ENCODE measurements at regions not wholly inside any gene's neighbourhood (a gene's known extent, or its start where the extent isn't known, plus 50 kb on each side); places are given as distances from the start of the nearest gene placed in this dataset.

- ATAC-seq (ENCODE audit: low read depth) (no peak), DNase-seq (no peak)
- Mint-ChIP-seq H3K4me1 (no peaks in the 10 kb centered on the region), H3K4me3 (no peak overlapping the region), H3K9me3 (no peaks in the 10 kb centered on the region), H3K36me3 (no peaks in the 10 kb centered on the region), H3K27me3 (peaks cover 3% of the 10 kb centered on the region), H3K27ac (no peak overlapping the region)
- POLR2A ChIA-PET: no interaction called here
Observed at GRCh38 chr21:17931080-17931479, 111.9 kb upstream of the C21orf91 start.

DNA sequence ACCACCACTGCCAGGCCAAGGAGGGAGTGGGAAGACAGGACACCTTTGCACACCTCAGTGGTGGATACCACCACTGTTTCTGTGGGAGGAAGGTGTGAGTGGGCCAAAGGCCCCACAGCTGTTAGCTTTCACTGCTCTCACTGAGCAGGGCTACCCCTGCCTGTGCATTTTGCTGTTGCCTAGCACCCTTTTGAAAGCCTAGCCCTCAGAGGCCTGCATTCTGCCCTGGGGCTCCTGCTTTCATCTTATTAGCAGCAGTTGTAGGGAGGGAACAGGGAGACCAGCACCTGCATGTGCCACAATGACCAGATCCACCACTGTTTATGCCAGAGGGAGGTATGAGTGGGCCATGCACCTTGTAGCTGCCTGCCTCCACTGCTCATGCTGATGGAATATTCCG lies 110.9 kb upstream of the C21orf91 start:
- Mint-ChIP-seq H3K27ac (no peak overlapping the region), H3K9me3 (no peaks in the 10 kb centered on the region), H3K36me3 (no peaks in the 10 kb centered on the region), H3K4me1 (peaks cover under 1% of the 10 kb centered on the region), H3K27me3 (peaks cover 3% of the 10 kb centered on the region), H3K4me3 (no peak overlapping the region)
- DNase-seq: no peak
- no peak for ATAC-seq (ENCODE audit: low read depth)
- POLR2A ChIA-PET: no interaction called here

DNA sequence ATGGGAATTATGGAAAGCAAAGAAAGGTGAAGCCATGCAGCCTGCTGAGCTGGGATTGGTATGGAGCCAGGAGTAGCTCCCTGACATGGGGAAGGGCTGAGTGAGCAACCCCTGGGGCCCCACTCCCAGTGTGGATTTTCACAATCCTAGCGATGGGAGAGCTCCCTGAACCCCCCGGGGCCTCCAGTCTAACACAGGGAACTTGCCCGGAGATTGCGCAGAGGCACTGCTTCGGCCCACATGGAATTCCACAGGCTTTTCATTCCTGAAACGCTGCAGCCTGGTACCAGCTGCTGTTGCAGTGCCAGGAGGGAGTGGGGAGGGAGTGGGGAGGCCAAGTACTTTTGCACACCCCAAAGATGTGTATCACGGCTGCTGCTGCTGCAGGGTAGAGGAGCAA lies 110.4 kb upstream of the C21orf91 start:
- no peaks in the 10 kb centered on the region for H3K36me3 Mint-ChIP-seq
- POLR2A ChIA-PET: no interaction called here
- H3K4me3 Mint-ChIP-seq: no peak overlapping the region
- H3K27me3 Mint-ChIP-seq: peaks cover 3% of the 10 kb centered on the region
- H3K9me3 Mint-ChIP-seq: no peaks in the 10 kb centered on the region
- DNase-seq (no peak), ATAC-seq (ENCODE audit: low read depth) (no peak)
- no peak overlapping the region for H3K27ac Mint-ChIP-seq
- peaks cover 3% of the 10 kb centered on the region for H3K4me1 Mint-ChIP-seq

- H3K4me3 Mint-ChIP-seq: no peak overlapping the region
- no peaks in the 10 kb centered on the region for H3K27me3 Mint-ChIP-seq
- peaks cover 3% of the 10 kb centered on the region for H3K4me1 Mint-ChIP-seq
- H3K9me3 Mint-ChIP-seq: no peaks in the 10 kb centered on the region
- DNase-seq: no peak
- H3K27ac Mint-ChIP-seq: no peak overlapping the region
- POLR2A ChIA-PET: interaction anchor here (0.6 kb wide), 1 partner anchor 252 kb away, joined by 4 read pairs; no protein-coding TSS in a partner anchor
- H3K36me3 Mint-ChIP-seq: no peaks in the 10 kb centered on the region
- ATAC-seq (ENCODE audit: low read depth): no peak
Observed at GRCh38 chr21:17925899-17926298, 106.7 kb upstream of the C21orf91 start.

GRCh38 chr21:17925000-17925610 lies 105.9 kb upstream of the C21orf91 start:
- Mint-ChIP-seq H3K4me1 (peaks cover 3% of the 10 kb centered on the region), H3K4me3 (no peak overlapping the region), H3K36me3 (peaks cover 1% of the 10 kb centered on the region), H3K27ac (no peak overlapping the region), H3K27me3 (no peaks in the 10 kb centered on the region), H3K9me3 (peaks cover 5% of the 10 kb centered on the region)
- ATAC-seq (ENCODE audit: low read depth) (peak; percentile 91), DNase-seq (peak; percentile 29)
- POLR2A ChIA-PET: interaction anchor here (0.6 kb wide), 1 partner anchor 247 kb away, joined by 3 read pairs; no protein-coding TSS in a partner anchor

DNA sequence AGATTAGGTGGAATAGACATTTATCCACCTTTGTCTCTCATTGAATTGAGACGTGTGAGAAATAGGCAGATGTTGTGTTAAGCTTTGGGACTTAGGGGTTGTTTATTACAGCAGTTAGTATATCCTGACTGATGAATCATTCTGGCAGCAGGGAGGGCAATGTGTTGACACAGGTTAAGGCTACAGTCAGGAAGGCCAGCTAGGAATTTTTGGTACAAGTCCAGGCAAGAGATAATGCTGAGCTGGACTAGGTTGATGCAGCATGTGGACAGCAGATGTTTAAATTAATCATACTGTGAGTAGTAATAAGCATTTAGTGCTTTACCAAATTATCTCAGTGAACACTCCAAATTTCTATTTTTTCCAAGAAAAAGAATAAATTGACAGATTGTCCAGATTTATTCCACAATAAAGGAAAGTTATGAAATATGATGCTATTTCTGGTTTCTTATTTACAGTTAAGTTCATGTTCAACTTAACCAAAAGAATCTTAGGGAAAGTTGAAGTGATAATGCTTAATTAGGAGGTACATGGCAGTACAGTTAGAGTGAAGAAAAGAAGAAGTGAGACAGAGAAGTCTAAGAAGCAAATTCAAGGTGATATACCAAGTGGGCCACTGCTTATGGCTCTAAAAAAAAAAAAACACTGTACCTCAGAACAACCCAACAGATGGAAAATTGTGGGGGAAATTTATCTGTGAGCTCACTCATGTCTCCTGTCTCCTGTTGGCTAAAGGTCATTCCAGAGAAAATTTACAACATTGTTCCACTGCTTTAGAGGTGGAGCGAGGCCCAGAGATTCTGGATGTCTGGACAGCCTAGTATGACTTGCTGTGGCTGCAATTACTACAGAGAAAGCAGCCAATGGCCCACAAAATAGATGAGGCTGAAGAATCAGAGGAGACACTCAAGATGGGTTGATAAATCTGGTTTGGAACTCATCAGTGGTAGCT lies 102.7 kb upstream of the C21orf91 start:
- Mint-ChIP-seq H3K4me3 (no peak overlapping the region), H3K27me3 (no peaks in the 10 kb centered on the region), H3K4me1 (peaks cover 3% of the 10 kb centered on the region), H3K9me3 (peaks cover 12% of the 10 kb centered on the region), H3K27ac (no peak overlapping the region), H3K36me3 (peaks cover 3% of the 10 kb centered on the region)
- no peak for ATAC-seq (ENCODE audit: low read depth)
- no peak for DNase-seq
- POLR2A ChIA-PET: no interaction called here

DNA sequence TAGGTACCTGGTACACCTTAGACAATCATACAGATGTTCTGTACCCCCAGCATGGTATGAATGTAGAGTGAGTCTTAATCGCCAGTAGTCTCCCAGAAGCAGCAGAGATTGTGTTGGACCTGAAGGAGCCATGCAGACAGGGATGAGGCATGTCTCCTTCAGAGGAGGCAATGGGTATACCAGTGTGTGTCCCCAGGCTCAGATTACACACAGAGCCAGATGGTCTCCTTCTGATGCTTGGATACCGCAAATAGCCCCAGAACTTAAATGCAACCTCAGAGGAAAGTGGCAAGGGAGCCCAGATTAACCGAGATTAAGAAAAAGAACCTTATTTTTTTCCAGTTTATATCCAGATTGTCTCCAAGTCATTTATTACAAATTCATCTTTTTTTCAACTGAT lies 96.8 kb upstream of the C21orf91 start:
- DNase-seq (no peak), ATAC-seq (ENCODE audit: low read depth) (no peak)
- no peaks in the 10 kb centered on the region for H3K27me3 Mint-ChIP-seq
- H3K4me1 Mint-ChIP-seq: no peaks in the 10 kb centered on the region
- H3K4me3 Mint-ChIP-seq: no peak overlapping the region
- H3K9me3 Mint-ChIP-seq: peaks cover 15% of the 10 kb centered on the region
- POLR2A ChIA-PET: no interaction called here
- H3K36me3 Mint-ChIP-seq: peaks cover 3% of the 10 kb centered on the region
- H3K27ac Mint-ChIP-seq: no peak overlapping the region

GRCh38 chr21:17911628-17912027 lies 92.5 kb upstream of the C21orf91 start:
- Mint-ChIP-seq H3K4me1 (no peaks in the 10 kb centered on the region), H3K27ac (no peak overlapping the region), H3K9me3 (peaks cover under 1% of the 10 kb centered on the region), H3K27me3 (peaks cover 2% of the 10 kb centered on the region), H3K36me3 (no peaks in the 10 kb centered on the region), H3K4me3 (no peak overlapping the region)
- no peak for DNase-seq
- POLR2A ChIA-PET: no interaction called here
- ATAC-seq (ENCODE audit: low read depth): no peak

- Mint-ChIP-seq H3K4me1 (peaks cover 2% of the 10 kb centered on the region), H3K9me3 (peaks cover 8% of the 10 kb centered on the region), H3K27me3 (peaks cover 2% of the 10 kb centered on the region), H3K4me3 (no peak overlapping the region), H3K27ac (no peak overlapping the region), H3K36me3 (peaks cover 10% of the 10 kb centered on the region)
- no peak for DNase-seq
- ATAC-seq (ENCODE audit: low read depth): no peak
- POLR2A ChIA-PET: no interaction called here
Observed at GRCh38 chr21:17903929-17904639, 84.9 kb upstream of the C21orf91 start.

DNA sequence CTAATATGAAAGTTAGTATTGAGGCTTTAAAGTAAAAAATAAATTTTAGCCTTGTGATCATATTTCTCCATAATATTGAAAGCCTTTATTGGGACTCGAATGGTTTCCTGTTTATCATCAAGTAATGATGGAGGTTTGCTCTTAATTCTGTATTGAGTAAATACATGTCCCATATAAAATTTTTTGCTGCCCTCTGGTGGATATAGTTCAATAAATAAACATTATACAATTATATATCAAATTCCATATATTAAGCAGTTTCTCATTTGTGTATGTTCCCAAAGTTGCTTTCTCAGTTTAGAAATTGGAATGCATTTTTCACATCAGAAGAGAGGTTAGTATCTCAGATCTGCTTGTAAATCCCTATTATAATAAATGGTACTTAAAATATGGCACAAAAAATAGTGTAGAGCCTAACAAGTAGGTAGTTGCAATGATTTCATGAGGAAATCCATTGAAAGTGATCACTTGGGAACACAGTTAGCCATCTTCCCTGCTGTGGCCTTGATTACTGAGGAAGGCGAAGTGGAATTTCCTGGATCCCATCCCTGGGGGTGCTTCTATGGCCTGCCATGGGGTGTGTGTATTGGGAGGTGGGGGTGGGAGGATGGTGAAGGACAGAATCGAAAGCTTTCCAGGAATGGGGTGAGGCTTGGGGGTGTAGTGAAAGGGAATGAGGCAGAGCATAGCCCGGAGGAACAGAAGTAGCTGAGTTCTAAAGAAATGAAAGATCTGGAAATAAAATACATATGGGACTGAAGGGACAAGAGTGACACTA lies 84.1 kb upstream of the C21orf91 start:
- H3K4me3 Mint-ChIP-seq: no peak overlapping the region
- H3K27me3 Mint-ChIP-seq: peaks cover 2% of the 10 kb centered on the region
- ATAC-seq (ENCODE audit: low read depth) (no peak), DNase-seq (no peak)
- peaks cover 11% of the 10 kb centered on the region for H3K9me3 Mint-ChIP-seq
- no peak overlapping the region for H3K27ac Mint-ChIP-seq
- POLR2A ChIA-PET: no interaction called here
- peaks cover 3% of the 10 kb centered on the region for H3K4me1 Mint-ChIP-seq
- peaks cover 15% of the 10 kb centered on the region for H3K36me3 Mint-ChIP-seq

GRCh38 chr21:17901458-17902079 lies 82.4 kb upstream of the C21orf91 start:
- Mint-ChIP-seq H3K27me3 (peaks cover 2% of the 10 kb centered on the region), H3K4me1 (peaks cover 14% of the 10 kb centered on the region), H3K27ac (no peak overlapping the region), H3K4me3 (no peak overlapping the region), H3K9me3 (peaks cover 22% of the 10 kb centered on the region), H3K36me3 (peaks cover 26% of the 10 kb centered on the region)
- POLR2A ChIA-PET: interaction anchor here (0.7 kb wide), 1 partner anchor 107 kb away, joined by 4 read pairs; no protein-coding TSS in a partner anchor
- DNase-seq: no peak
- no peak for ATAC-seq (ENCODE audit: low read depth)

DNA sequence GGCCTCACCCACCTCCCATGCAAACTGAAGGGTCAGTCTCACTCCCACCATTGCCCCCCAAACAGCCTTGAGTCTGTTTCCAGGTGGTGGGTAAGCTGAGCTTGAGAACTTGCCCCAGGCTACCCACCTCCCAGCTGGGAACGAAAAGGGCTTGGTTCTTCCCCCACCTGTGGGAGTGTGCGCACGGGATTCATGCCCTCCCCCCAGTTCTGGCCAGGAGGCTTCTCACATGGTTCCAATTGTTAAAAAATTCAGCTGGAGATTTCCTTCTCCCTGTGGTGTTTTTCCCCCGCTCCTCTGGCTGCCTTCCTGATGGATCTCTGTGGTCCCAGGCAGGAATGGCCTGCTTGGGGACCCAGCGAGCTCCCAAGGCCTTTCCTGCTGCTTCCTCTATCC lies 81.8 kb upstream of the C21orf91 start:
- Mint-ChIP-seq H3K9me3 (peaks cover 22% of the 10 kb centered on the region), H3K4me1 (peaks cover 14% of the 10 kb centered on the region), H3K4me3 (no peak overlapping the region), H3K27me3 (peaks cover 2% of the 10 kb centered on the region), H3K27ac (no peak overlapping the region), H3K36me3 (peaks cover 28% of the 10 kb centered on the region)
- ATAC-seq (ENCODE audit: low read depth) (no peak), DNase-seq (no peak)
- POLR2A ChIA-PET: no interaction called here
